IMR-90 (cell line): ENCODE measurements at regions not wholly inside any gene's neighbourhood (a gene's known extent, or its start where the extent isn't known, plus 50 kb on each side); places are given as distances from the start of the nearest gene placed in this dataset.

Source experiments
- BHLHE40 ChIP-seq: fragments of 150-350 bp; IDR thresholded peaks from 2 replicates; pipeline ENCODE4 v1.6.1; 2016; ENCODE audit warnings: mild to moderate bottlenecking, low read depth, low read length
- CHD1 ChIP-seq: IDR thresholded peaks from 2 replicates; pipeline ENCODE4 v1.6.1; 2012; ENCODE audit warnings: low read depth, low read length, improper control_type of control experiment
- CTCF ChIP-seq: conservative IDR thresholded peaks from 2 replicates; pipeline ENCODE4 v1.5.1; 2012; ENCODE audit warnings: mild to moderate bottlenecking, low read depth, low read length, improper control_type of control experiment
- ELK1 ChIP-seq: fragments of 150-350 bp; IDR thresholded peaks from 2 replicates; pipeline ENCODE4 v1.6.1; 2016; ENCODE audit warnings: low read depth, mild to moderate bottlenecking, low read length, moderate library complexity, borderline replicate concordance
- FOS ChIP-seq: fragments of 150-350 bp; IDR thresholded peaks from 2 replicates; pipeline ENCODE4 v1.6.1; 2016; ENCODE audit warnings: low read depth, low read length
- MAZ ChIP-seq: IDR thresholded peaks from 2 replicates; pipeline ENCODE4 v1.6.1; 2012; ENCODE audit warnings: low read depth, mild to moderate bottlenecking, low read length, improper control_type of control experiment, moderate library complexity, borderline replicate concordance
- MXI1 ChIP-seq: IDR thresholded peaks from 2 replicates; pipeline ENCODE4 v1.6.1; 2012; ENCODE audit warnings: low read depth, mild to moderate bottlenecking, low read length, moderate library complexity, borderline replicate concordance
- NFE2L2 ChIP-seq: fragments of 150-350 bp; IDR thresholded peaks from 2 replicates; pipeline ENCODE4 v1.6.1; 2016; ENCODE audit warnings: low read depth, mild to moderate bottlenecking, low read length
- POLR2A ChIP-seq: IDR thresholded peaks from 2 replicates; pipeline ENCODE4 v1.6.1; 2012; ENCODE audit warnings: mild to moderate bottlenecking, low read depth, low read length
- RAD21 ChIP-seq: IDR thresholded peaks from 2 replicates; pipeline ENCODE4 v1.6.1; 2012; ENCODE audit warnings: low read length, improper control_type of control experiment
- RCOR1 ChIP-seq: IDR thresholded peaks from 2 replicates; pipeline ENCODE4 v1.6.1; 2012; ENCODE audit warnings: mild to moderate bottlenecking, low read length, improper control_type of control experiment; ENCODE audit not compliant: insufficient replicate concordance
- RFX5 ChIP-seq: IDR thresholded peaks from 2 replicates; pipeline ENCODE4 v1.8.0; 2012; ENCODE audit warnings: low read depth, mild to moderate bottlenecking, low read length, moderate library complexity
- SMC3 ChIP-seq: fragments of 150-350 bp; IDR thresholded peaks from 2 replicates; pipeline ENCODE4 v1.6.1; 2016; ENCODE audit warnings: low read depth, mild to moderate bottlenecking, antibody characterized with exemption, low read length, moderate library complexity
- USF2 ChIP-seq: fragments of 150-350 bp; IDR thresholded peaks from 2 replicates; pipeline ENCODE4 v1.6.1; 2017; ENCODE audit warnings: mild to moderate bottlenecking, antibody characterized with exemption, low read length, low read depth

- TF ChIP-seq RCOR1 (no peak), FOS (no peak), CTCF (no peak), RFX5 (no peak), SMC3 (no peak), MXI1 (no peak), POLR2A (no peak), CHD1 (no peak), NFE2L2 (no peak), ELK1 (no peak), USF2 (no peak), BHLHE40 (no peak), RAD21 (no peak), MAZ (no peak)
These were observed 170.3 kb upstream of the SETBP1 start for GRCh38 chr18:44510390-44510789.
